ENCODE measurements at regions not wholly inside any gene's neighbourhood (a gene's known extent, or its start where the extent isn't known, plus 50 kb on each side); places are given as distances from the start of the nearest gene placed in this dataset.

GRCh38 chr6:14501240-14501639 is 383.7 kb downstream of the CD83 start:
- intact Hi-C loops (cut with DNase I; ENCODE audit: low total_unique reads), result no loop called here

DNA sequence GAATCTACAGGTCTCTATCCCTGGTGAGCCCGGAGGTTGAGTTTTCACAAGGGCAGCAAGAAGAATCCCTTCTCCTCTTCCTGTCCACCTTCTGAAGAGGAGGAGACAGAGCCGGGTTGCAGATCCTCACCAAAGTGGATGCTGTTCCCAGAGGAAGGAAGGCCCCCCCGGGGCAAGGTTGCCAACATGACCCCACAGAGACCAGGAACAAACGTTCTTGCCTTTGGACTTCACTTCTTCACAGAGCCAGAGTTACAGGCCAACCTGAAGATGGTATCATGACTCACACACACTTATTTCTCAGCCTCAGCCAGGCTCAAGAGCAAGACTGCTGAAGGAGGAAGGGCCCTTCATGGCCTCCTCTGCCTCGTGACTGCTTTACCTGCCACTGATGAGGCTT is 384.3 kb downstream of the CD83 start:
- DNase-seq (no peak), ATAC-seq (no peak)
- no peaks in the 10 kb centered on the region for H3K36me3 ChIP-seq
- in situ Hi-C loops (cut with MboI; ENCODE audit: low sequenced_read_pairs in 4 of 4) (no loop called here), intact Hi-C loops (cut with DNase I; ENCODE audit: low total_unique reads) (no loop called here)
- no peaks in the 10 kb centered on the region for H3K9me3 ChIP-seq
- TF ChIP-seq CTCF (IDR thresholded peaks at IDR 0.05 in 4 of 5, conservative IDR thresholded peaks at IDR 0.05 in 1 of 5) (no peak), POLR2A (IDR thresholded peaks at IDR 0.05) (no peak)
- no peaks in the 10 kb centered on the region for H3K27me3 ChIP-seq
- no peak overlapping the region for H3K27ac ChIP-seq
- no peak overlapping the region for H3K4me3 ChIP-seq
- H3K4me1 ChIP-seq, result no peaks in the 10 kb centered on the region

More at GRCh38 chr6:14501240-14501639, 383.7 kb downstream of the CD83 start:
- in situ Hi-C loops (cut with MboI; ENCODE audit: low sequenced_read_pairs in 4 of 4), result no loop called here
- ATAC-seq, result no peak
- no peak for DNase-seq
- Histone ChIP-seq H3K27me3 (no peaks in the 10 kb centered on the region), H3K9me3 (no peaks in the 10 kb centered on the region), H3K4me3 (no peak overlapping the region), H3K36me3 (no peaks in the 10 kb centered on the region), H3K27ac (no peak overlapping the region), H3K4me1 (no peaks in the 10 kb centered on the region)
- TF ChIP-seq CTCF (IDR thresholded peaks at IDR 0.05 in 4 of 5, conservative IDR thresholded peaks at IDR 0.05 in 1 of 5), result no peak
- no peak for TF ChIP-seq POLR2A (IDR thresholded peaks at IDR 0.05)

DNA sequence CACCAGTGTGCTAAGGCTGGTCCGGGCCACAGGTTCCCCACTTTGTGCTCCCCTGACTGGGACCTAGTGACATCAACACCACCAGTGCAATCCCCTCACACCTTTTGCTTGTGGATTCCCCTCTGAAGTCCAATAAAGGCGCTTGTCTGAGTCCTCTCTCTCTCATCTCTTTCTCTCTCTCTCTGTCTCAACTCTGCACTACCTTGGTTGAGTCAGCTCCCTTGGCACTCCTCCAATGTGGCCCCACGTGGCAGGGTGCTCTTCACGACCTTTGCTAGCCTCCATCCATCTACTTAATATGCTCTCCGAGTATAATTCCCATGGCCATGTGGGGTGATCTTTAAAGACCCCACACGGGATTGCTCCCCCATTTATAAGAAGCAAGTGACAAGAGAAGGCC is 385.0 kb downstream of the CD83 start:
- DNase-seq, result no peak
- no peak for TF ChIP-seq CTCF (IDR thresholded peaks at IDR 0.05 in 4 of 5, conservative IDR thresholded peaks at IDR 0.05 in 1 of 5)
- TF ChIP-seq POLR2A (IDR thresholded peaks at IDR 0.05), result no peak
- H3K4me1 ChIP-seq, result no peaks in the 10 kb centered on the region
- no peaks in the 10 kb centered on the region for H3K9me3 ChIP-seq
- intact Hi-C loops (cut with DNase I; ENCODE audit: low total_unique reads) (no loop called here), in situ Hi-C loops (cut with MboI; ENCODE audit: low sequenced_read_pairs in 4 of 4) (no loop called here)
- H3K27ac ChIP-seq, result no peak overlapping the region
- H3K4me3 ChIP-seq, result no peak overlapping the region
- no peaks in the 10 kb centered on the region for H3K27me3 ChIP-seq
- no peaks in the 10 kb centered on the region for H3K36me3 ChIP-seq
- no peak for ATAC-seq

GRCh38 chr6:14505401-14505800 is 387.8 kb downstream of the CD83 start:
- no peaks in the 10 kb centered on the region for H3K27me3 ChIP-seq
- H3K36me3 ChIP-seq, result no peaks in the 10 kb centered on the region
- H3K9me3 ChIP-seq, result no peaks in the 10 kb centered on the region
- H3K27ac ChIP-seq, result no peak overlapping the region
- TF ChIP-seq CTCF (IDR thresholded peaks at IDR 0.05 in 4 of 5, conservative IDR thresholded peaks at IDR 0.05 in 1 of 5) (no peak), POLR2A (IDR thresholded peaks at IDR 0.05) (no peak)
- in situ Hi-C loops (cut with MboI; ENCODE audit: low sequenced_read_pairs in 4 of 4) (no loop called here), intact Hi-C loops (cut with DNase I; ENCODE audit: low total_unique reads) (no loop called here)
- no peak overlapping the region for H3K4me3 ChIP-seq
- H3K4me1 ChIP-seq, result no peaks in the 10 kb centered on the region
- DNase-seq (no peak), ATAC-seq (no peak)

DNA sequence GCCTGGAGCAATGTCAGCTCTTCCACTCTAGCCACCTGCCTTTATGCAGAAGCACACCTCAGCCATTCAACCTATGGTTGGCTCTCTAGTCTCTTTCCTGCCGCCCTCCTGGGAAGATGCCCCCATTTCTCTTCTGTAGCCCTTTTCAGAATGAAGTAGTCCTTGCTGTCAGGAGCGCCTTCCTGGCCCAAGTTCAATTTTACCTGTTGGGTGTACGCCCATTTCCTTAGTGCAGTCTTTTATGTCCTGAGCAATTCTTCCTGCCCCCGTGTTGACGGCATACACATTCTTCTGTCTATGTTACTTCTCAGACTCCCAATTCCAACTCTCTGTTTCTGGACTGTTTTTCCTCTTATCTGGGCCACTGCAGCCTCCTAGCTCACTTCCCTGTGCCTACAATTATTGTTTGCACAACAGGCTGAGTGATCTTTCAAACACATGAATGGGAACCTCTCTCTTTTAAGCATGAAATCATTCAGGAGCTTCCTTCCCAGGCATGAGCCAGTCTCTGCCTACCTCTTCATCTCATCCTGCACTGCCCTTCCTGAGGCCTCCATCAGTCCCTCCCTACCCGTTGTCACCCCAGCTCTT is 389.2 kb downstream of the CD83 start:
- in situ Hi-C loops (cut with MboI; ENCODE audit: low sequenced_read_pairs in 4 of 4), result no loop called here

More for the DNA sequence above, 389.2 kb downstream of the CD83 start:
- Histone ChIP-seq H3K27ac (no peak overlapping the region), H3K4me3 (no peak overlapping the region), H3K36me3 (no peaks in the 10 kb centered on the region), H3K4me1 (no peaks in the 10 kb centered on the region), H3K27me3 (no peaks in the 10 kb centered on the region), H3K9me3 (no peaks in the 10 kb centered on the region)
- intact Hi-C loops (cut with DNase I; ENCODE audit: low total_unique reads), result no loop called here
- TF ChIP-seq CTCF (IDR thresholded peaks at IDR 0.05 in 4 of 5, conservative IDR thresholded peaks at IDR 0.05 in 1 of 5) (no peak), POLR2A (IDR thresholded peaks at IDR 0.05) (no peak)
- DNase-seq, result no peak
- ATAC-seq, result no peak
